ENCODE measurements at regions not wholly inside any gene's neighbourhood (a gene's known extent, or its start where the extent isn't known, plus 50 kb on each side); places are given as distances from the start of the nearest gene placed in this dataset.

GRCh38 chr20:24786646-24787045, 162.4 kb upstream of the CST7 start:
- Histone ChIP-seq H3K36me3 (ENCODE audit: control insufficient read depth in 2 of 2, insufficient read depth in 2 of 2, low read length in 1 of 2) (no peaks in the 10 kb centered on the region), H3K9me3 (ENCODE audit: control insufficient read depth in 2 of 2, insufficient read depth in 1 of 2, low read depth in 1 of 2, low read length in 1 of 2) (peaks cover 0 to 3% of the 10 kb centered on the region in 2 donors), H3K27me3 (ENCODE audit: control insufficient read depth in 1 of 2, insufficient read depth in 2 of 2, low read length in 2 of 2) (no peaks in the 10 kb centered on the region), H3K27ac (ENCODE audit: low read depth in 2 of 2, low read length in 1 of 2) (no peak overlapping the region), H3K4me1 (ENCODE audit: control insufficient read depth in 2 of 2, insufficient read depth in 2 of 2, low read length in 1 of 2) (no peaks in the 10 kb centered on the region), H3K4me3 (ENCODE audit: low read depth in 1 of 2, low read length in 2 of 2) (no peak overlapping the region)
- WGBS, 2 donors: 85 to 92% methylated on average over 7 of the region's 7 CpGs

- 91 to 92% methylated on average over 9 to 10 of the region's 10 CpGs for WGBS, 2 donors
- no peaks in the 10 kb centered on the region for H3K27me3 ChIP-seq (ENCODE audit: control insufficient read depth in 1 of 2, insufficient read depth in 2 of 2, low read length in 2 of 2)
- H3K9me3 ChIP-seq (ENCODE audit: control insufficient read depth in 2 of 2, insufficient read depth in 1 of 2, low read depth in 1 of 2, low read length in 1 of 2): peaks cover 0 to 3% of the 10 kb centered on the region in 2 donors
- no peaks in the 10 kb centered on the region for H3K36me3 ChIP-seq (ENCODE audit: control insufficient read depth in 2 of 2, insufficient read depth in 2 of 2, low read length in 1 of 2)
- H3K27ac ChIP-seq (ENCODE audit: low read depth in 2 of 2, low read length in 1 of 2): no peak overlapping the region
- H3K4me1 ChIP-seq (ENCODE audit: control insufficient read depth in 2 of 2, insufficient read depth in 2 of 2, low read length in 1 of 2): no peaks in the 10 kb centered on the region
- no peak overlapping the region for H3K4me3 ChIP-seq (ENCODE audit: low read depth in 1 of 2, low read length in 2 of 2)
Measured at GRCh38 chr20:24787071-24787470, 162.0 kb upstream of the CST7 start.

GRCh38 chr20:24787621-24788020, 161.4 kb upstream of the CST7 start:
- 93 to 94% methylated on average over 8 of the region's 8 CpGs for WGBS, 2 donors
- Histone ChIP-seq H3K27me3 (ENCODE audit: control insufficient read depth in 1 of 2, insufficient read depth in 2 of 2, low read length in 2 of 2) (no peaks in the 10 kb centered on the region), H3K4me3 (ENCODE audit: low read depth in 1 of 2, low read length in 2 of 2) (no peak overlapping the region), H3K36me3 (ENCODE audit: control insufficient read depth in 2 of 2, insufficient read depth in 2 of 2, low read length in 1 of 2) (no peaks in the 10 kb centered on the region), H3K9me3 (ENCODE audit: control insufficient read depth in 2 of 2, insufficient read depth in 1 of 2, low read depth in 1 of 2, low read length in 1 of 2) (peaks cover 0 to 3% of the 10 kb centered on the region in 2 donors), H3K27ac (ENCODE audit: low read depth in 2 of 2, low read length in 1 of 2) (no peak overlapping the region), H3K4me1 (ENCODE audit: control insufficient read depth in 2 of 2, insufficient read depth in 2 of 2, low read length in 1 of 2) (no peaks in the 10 kb centered on the region)

- H3K4me3 ChIP-seq (ENCODE audit: low read depth in 1 of 2, low read length in 2 of 2): no peak overlapping the region
- no peak overlapping the region for H3K27ac ChIP-seq (ENCODE audit: low read depth in 2 of 2, low read length in 1 of 2)
- no peaks in the 10 kb centered on the region for H3K4me1 ChIP-seq (ENCODE audit: control insufficient read depth in 2 of 2, insufficient read depth in 2 of 2, low read length in 1 of 2)
- H3K36me3 ChIP-seq (ENCODE audit: control insufficient read depth in 2 of 2, insufficient read depth in 2 of 2, low read length in 1 of 2): no peaks in the 10 kb centered on the region
- WGBS, 2 donors: 54 to 59% methylated on average over 4 of the region's 4 CpGs
- H3K27me3 ChIP-seq (ENCODE audit: control insufficient read depth in 1 of 2, insufficient read depth in 2 of 2, low read length in 2 of 2): no peaks in the 10 kb centered on the region
- H3K9me3 ChIP-seq (ENCODE audit: control insufficient read depth in 2 of 2, insufficient read depth in 1 of 2, low read depth in 1 of 2, low read length in 1 of 2): peaks cover 0 to 3% of the 10 kb centered on the region in 2 donors
Measured at GRCh38 chr20:24789877-24790276, 159.2 kb upstream of the CST7 start.

- no peak overlapping the region for H3K4me3 ChIP-seq (ENCODE audit: low read depth in 1 of 2, low read length in 2 of 2)
- H3K27ac ChIP-seq (ENCODE audit: low read depth in 2 of 2, low read length in 1 of 2): no peak overlapping the region
- H3K36me3 ChIP-seq (ENCODE audit: control insufficient read depth in 2 of 2, insufficient read depth in 2 of 2, low read length in 1 of 2): no peaks in the 10 kb centered on the region
- 79 to 82% methylated on average over 13 of the region's 13 CpGs for WGBS, 2 donors
- peaks cover 0 to 3% of the 10 kb centered on the region in 2 donors for H3K9me3 ChIP-seq (ENCODE audit: control insufficient read depth in 2 of 2, insufficient read depth in 1 of 2, low read depth in 1 of 2, low read length in 1 of 2)
- H3K27me3 ChIP-seq (ENCODE audit: control insufficient read depth in 1 of 2, insufficient read depth in 2 of 2, low read length in 2 of 2): no peaks in the 10 kb centered on the region
- no peaks in the 10 kb centered on the region for H3K4me1 ChIP-seq (ENCODE audit: control insufficient read depth in 2 of 2, insufficient read depth in 2 of 2, low read length in 1 of 2)
Measured at GRCh38 chr20:24790746-24791283, 158.3 kb upstream of the CST7 start.

- H3K36me3 ChIP-seq (ENCODE audit: control insufficient read depth in 2 of 2, insufficient read depth in 2 of 2, low read length in 1 of 2): no peaks in the 10 kb centered on the region
- WGBS, 2 donors: 88 to 94% methylated on average over 2 of the region's 2 CpGs
- H3K4me1 ChIP-seq (ENCODE audit: control insufficient read depth in 2 of 2, insufficient read depth in 2 of 2, low read length in 1 of 2): no peaks in the 10 kb centered on the region
- peaks cover 0 to 3% of the 10 kb centered on the region in 2 donors for H3K9me3 ChIP-seq (ENCODE audit: control insufficient read depth in 2 of 2, insufficient read depth in 1 of 2, low read depth in 1 of 2, low read length in 1 of 2)
- H3K27ac ChIP-seq (ENCODE audit: low read depth in 2 of 2, low read length in 1 of 2): no peak overlapping the region
- H3K27me3 ChIP-seq (ENCODE audit: control insufficient read depth in 1 of 2, insufficient read depth in 2 of 2, low read length in 2 of 2): no peaks in the 10 kb centered on the region
- H3K4me3 ChIP-seq (ENCODE audit: low read depth in 1 of 2, low read length in 2 of 2): no peak overlapping the region
Measured at GRCh38 chr20:24791953-24792352, 157.1 kb upstream of the CST7 start.

GRCh38 chr20:24792641-24793495, 156.2 kb upstream of the CST7 start:
- Histone ChIP-seq H3K36me3 (ENCODE audit: control insufficient read depth in 2 of 2, insufficient read depth in 2 of 2, low read length in 1 of 2) (no peaks in the 10 kb centered on the region), H3K27me3 (ENCODE audit: control insufficient read depth in 1 of 2, insufficient read depth in 2 of 2, low read length in 2 of 2) (no peaks in the 10 kb centered on the region), H3K4me1 (ENCODE audit: control insufficient read depth in 2 of 2, insufficient read depth in 2 of 2, low read length in 1 of 2) (no peaks in the 10 kb centered on the region), H3K4me3 (ENCODE audit: low read depth in 1 of 2, low read length in 2 of 2) (no peak overlapping the region), H3K27ac (ENCODE audit: low read depth in 2 of 2, low read length in 1 of 2) (no peak overlapping the region), H3K9me3 (ENCODE audit: control insufficient read depth in 2 of 2, insufficient read depth in 1 of 2, low read depth in 1 of 2, low read length in 1 of 2) (no peaks in the 10 kb centered on the region)
- WGBS, 2 donors: 84 to 85% methylated on average over 24 of the region's 24 CpGs

GRCh38 chr20:24795436-24795835, 153.6 kb upstream of the CST7 start:
- H3K9me3 ChIP-seq (ENCODE audit: control insufficient read depth in 2 of 2, insufficient read depth in 1 of 2, low read depth in 1 of 2, low read length in 1 of 2): no peaks in the 10 kb centered on the region
- no peak overlapping the region for H3K27ac ChIP-seq (ENCODE audit: low read depth in 2 of 2, low read length in 1 of 2)
- no peaks in the 10 kb centered on the region for H3K4me1 ChIP-seq (ENCODE audit: control insufficient read depth in 2 of 2, insufficient read depth in 2 of 2, low read length in 1 of 2)
- 68 to 73% methylated on average over 8 of the region's 8 CpGs for WGBS, 2 donors
- H3K36me3 ChIP-seq (ENCODE audit: control insufficient read depth in 2 of 2, insufficient read depth in 2 of 2, low read length in 1 of 2): no peaks in the 10 kb centered on the region
- no peaks in the 10 kb centered on the region for H3K27me3 ChIP-seq (ENCODE audit: control insufficient read depth in 1 of 2, insufficient read depth in 2 of 2, low read length in 2 of 2)
- no peak overlapping the region for H3K4me3 ChIP-seq (ENCODE audit: low read depth in 1 of 2, low read length in 2 of 2)

- Histone ChIP-seq H3K27ac (ENCODE audit: low read depth in 2 of 2, low read length in 1 of 2) (no peak overlapping the region), H3K4me1 (ENCODE audit: control insufficient read depth in 2 of 2, insufficient read depth in 2 of 2, low read length in 1 of 2) (no peaks in the 10 kb centered on the region), H3K36me3 (ENCODE audit: control insufficient read depth in 2 of 2, insufficient read depth in 2 of 2, low read length in 1 of 2) (no peaks in the 10 kb centered on the region), H3K4me3 (ENCODE audit: low read depth in 1 of 2, low read length in 2 of 2) (no peak overlapping the region), H3K27me3 (ENCODE audit: control insufficient read depth in 1 of 2, insufficient read depth in 2 of 2, low read length in 2 of 2) (no peaks in the 10 kb centered on the region), H3K9me3 (ENCODE audit: control insufficient read depth in 2 of 2, insufficient read depth in 1 of 2, low read depth in 1 of 2, low read length in 1 of 2) (no peaks in the 10 kb centered on the region)
- WGBS, 2 donors: 90 to 91% methylated on average over 9 of the region's 9 CpGs
Measured at GRCh38 chr20:24796236-24796635, 152.8 kb upstream of the CST7 start.

GRCh38 chr20:24797113-24797512, 152.0 kb upstream of the CST7 start:
- Histone ChIP-seq H3K9me3 (ENCODE audit: control insufficient read depth in 2 of 2, insufficient read depth in 1 of 2, low read depth in 1 of 2, low read length in 1 of 2) (no peaks in the 10 kb centered on the region), H3K4me3 (ENCODE audit: low read depth in 1 of 2, low read length in 2 of 2) (no peak overlapping the region), H3K27me3 (ENCODE audit: control insufficient read depth in 1 of 2, insufficient read depth in 2 of 2, low read length in 2 of 2) (no peaks in the 10 kb centered on the region), H3K36me3 (ENCODE audit: control insufficient read depth in 2 of 2, insufficient read depth in 2 of 2, low read length in 1 of 2) (no peaks in the 10 kb centered on the region), H3K27ac (ENCODE audit: low read depth in 2 of 2, low read length in 1 of 2) (no peak overlapping the region), H3K4me1 (ENCODE audit: control insufficient read depth in 2 of 2, insufficient read depth in 2 of 2, low read length in 1 of 2) (no peaks in the 10 kb centered on the region)
- WGBS, 2 donors: 77 to 79% methylated on average over 6 of the region's 6 CpGs
